Naive thymus-derived CD8-positive, alpha-beta T cell (primary cell): ENCODE measurements at regions not wholly inside any gene's neighbourhood (a gene's known extent, or its start where the extent isn't known, plus 50 kb on each side); places are given as distances from the start of the nearest gene placed in this dataset.
A peak's percentile ranks its signal among the peaks of the same experiment; 100 is the strongest.
"Not testable (repeated sequence)": the region's sequence is repeated elsewhere in the genome, so short reads cannot be mapped to it uniquely, and the experiment has no call there.

Experiments used
- ATAC-seq, 2 donors: fragments of 150-1000 bp; cut with Tn5 transposase in 1 of 2; sonication (Bioruptor Pico), chemical (Tn5 transposase) in 1 of 2; 1 replicate in 1 of 2; 2 replicates in 1 of 2; pipeline ENCODE4 v1.10.0; 2021; ENCODE audit warnings: mild to moderate bottlenecking in 2 of 2, moderate library complexity in 2 of 2
- POLR2A ChIA-PET: fragments of 350-600 bp; sonication (Branson Sonifier 250); formaldehyde crosslinking; loops from one replicate; lab custom pipeline; 2021; ENCODE audit warnings: antibody characterized with exemption; lab: Charles Lee
- DNase-seq, 10 donors: peaks; one replicate each; pipeline versions ENCODE4 v3.0.0 to v3.0.0-alpha.2; 2020 to 2022
- H3K27ac Mint-ChIP-seq, 10 donors: one replicate each; pipeline ENCODE4 v1.8.0; 2020 to 2022; ENCODE audit warnings: mild to moderate bottlenecking in 10 of 10, mixed read lengths in 10 of 10, moderate library complexity in 4 of 10, inconsistent platforms in 1 of 10
- H3K27me3 Mint-ChIP-seq, 5 donors: one replicate each; pipeline ENCODE4 v1.8.0; 2021 to 2022; ENCODE audit warnings: mixed read lengths in 5 of 5
- H3K36me3 Mint-ChIP-seq, 3 donors: one replicate each; pipeline ENCODE4 v1.8.0; 2020 to 2022; ENCODE audit warnings: mixed read lengths in 3 of 3, mild to moderate bottlenecking in 2 of 3, inconsistent platforms in 1 of 3
- H3K4me1 Mint-ChIP-seq, 4 donors: one replicate each; pipeline ENCODE4 v1.8.0; 2021 to 2022; ENCODE audit warnings: mixed read lengths in 4 of 4
- H3K4me3 Mint-ChIP-seq, 10 donors: one replicate each; pipeline ENCODE4 v1.8.0; 2020 to 2022; ENCODE audit warnings: mild to moderate bottlenecking in 10 of 10, mixed read lengths in 10 of 10, moderate library complexity in 6 of 10, inconsistent platforms in 1 of 10
- H3K9me3 Mint-ChIP-seq, 9 donors: one replicate each; pipeline ENCODE4 v1.8.0; 2020 to 2022; ENCODE audit warnings: mixed read lengths in 9 of 9, mild to moderate bottlenecking in 3 of 9, inconsistent platforms in 1 of 9, moderate library complexity in 1 of 9

DNA sequence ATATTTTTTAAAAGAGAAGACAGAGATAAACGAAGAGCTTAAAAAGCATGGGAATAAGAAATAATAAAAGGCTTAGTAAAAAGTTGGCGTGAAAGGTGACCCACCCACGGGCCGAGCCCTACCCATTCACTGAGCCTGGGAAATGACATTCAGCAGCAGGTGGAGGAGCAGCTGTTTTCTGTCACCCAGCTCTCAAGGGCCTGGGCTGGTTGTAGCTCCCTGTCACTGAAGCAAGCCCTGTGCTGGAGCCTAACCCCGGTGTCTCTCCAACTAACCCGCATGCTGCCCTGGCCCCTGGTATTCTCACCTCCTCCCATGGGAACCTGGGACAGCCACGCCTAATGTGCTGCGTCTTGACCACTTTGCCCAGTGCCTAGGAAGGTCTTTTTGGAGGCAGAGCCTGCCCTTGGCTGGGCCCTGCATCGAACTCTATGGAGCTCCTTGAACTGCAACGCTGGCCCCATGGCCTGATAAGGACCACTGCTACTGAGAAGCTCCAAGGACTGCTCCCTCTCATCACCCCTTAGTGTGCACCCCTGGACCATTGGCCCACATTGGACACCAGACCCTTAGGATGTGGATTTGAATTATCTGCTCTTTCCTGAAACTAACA lies 68.8 kb upstream of the IYD start:
- Mint-ChIP-seq H3K4me3 (no peak overlapping the region), H3K27me3 (peaks cover 2 to 17% (median 2%) of the 10 kb centered on the region in 5 donors), H3K9me3 (peaks cover 0 to 26% (median 10%) of the 10 kb centered on the region in 9 donors), H3K4me1 (no peaks in the 10 kb centered on the region), H3K36me3 (peaks cover 0 to 10% (median 3%) of the 10 kb centered on the region in 3 donors), H3K27ac (no peak overlapping the region)
- DNase-seq: no peak
- no peak for ATAC-seq
- POLR2A ChIA-PET: no interaction called here

DNA sequence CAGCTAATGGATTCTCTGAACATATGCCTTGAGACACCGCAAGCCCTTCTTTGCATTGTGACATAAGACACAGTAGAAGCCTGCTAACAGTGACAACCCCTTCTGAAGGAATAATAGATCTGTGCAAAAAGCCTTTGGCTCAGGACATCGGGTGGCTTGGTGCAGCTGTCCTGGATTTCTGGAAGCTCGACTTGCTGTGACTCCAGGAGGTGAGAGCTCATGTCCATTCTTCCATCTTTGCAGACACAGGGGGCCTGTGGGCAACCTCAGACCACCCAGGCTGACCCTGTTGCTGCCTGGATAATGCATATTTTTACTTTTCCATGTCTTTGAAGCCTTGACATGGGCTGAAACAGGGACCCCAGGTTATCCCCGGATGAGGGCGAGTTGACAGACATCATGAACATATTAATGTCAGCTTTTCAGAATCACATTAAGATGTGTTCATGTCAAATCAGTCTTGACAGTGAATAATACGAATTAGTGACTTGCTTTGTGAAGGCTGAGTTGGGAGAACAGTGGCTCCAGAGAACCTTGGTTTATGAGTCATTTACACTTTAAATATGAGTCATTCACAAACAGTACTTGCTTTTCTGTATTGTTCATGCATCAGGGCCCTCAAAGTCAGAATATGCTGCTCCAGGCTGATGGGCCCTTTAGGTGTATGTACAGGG lies 66.8 kb upstream of the IYD start:
- no peak overlapping the region for H3K4me3 Mint-ChIP-seq
- peaks cover 5 to 25% (median 6%) of the 10 kb centered on the region in 5 donors for H3K27me3 Mint-ChIP-seq
- ATAC-seq (no peak), DNase-seq (no peak)
- no peak overlapping the region for H3K27ac Mint-ChIP-seq
- no peaks in the 10 kb centered on the region for H3K4me1 Mint-ChIP-seq
- H3K36me3 Mint-ChIP-seq: peaks cover 0 to 10% (median 3%) of the 10 kb centered on the region in 3 donors
- POLR2A ChIA-PET: no interaction called here
- H3K9me3 Mint-ChIP-seq: peaks cover 0 to 13% (median 9%) of the 10 kb centered on the region in 9 donors

DNA sequence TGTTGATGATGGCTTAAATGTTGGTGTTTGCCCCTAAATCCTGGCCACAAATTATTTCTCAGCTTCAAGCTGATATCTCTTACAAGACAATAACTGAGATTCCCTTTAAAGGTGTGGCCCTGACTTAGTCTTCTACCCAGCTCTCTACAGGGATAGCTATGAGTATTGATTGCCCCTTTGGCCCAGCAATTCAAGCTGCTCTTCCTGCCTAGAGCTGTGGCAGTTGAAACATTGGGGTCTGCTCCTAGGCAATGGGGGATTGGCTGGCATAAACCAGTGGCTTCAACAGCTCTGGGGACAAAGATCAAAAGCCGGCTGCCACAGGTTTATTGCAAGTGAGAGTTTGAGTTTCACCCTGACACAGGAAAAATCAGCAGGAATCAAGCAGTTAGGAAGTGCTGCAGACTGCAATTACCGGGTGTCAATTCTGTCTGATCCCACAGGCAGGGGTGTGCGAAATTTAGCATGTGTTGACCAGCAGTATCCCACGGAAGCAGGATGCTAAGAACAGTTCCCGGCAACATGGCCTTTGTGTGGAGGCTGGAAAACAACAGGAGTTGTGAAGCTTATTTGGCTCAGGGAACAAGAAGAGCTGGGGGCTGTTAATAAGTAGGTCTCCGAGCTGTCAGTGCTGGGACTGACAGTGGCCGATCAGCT lies 66.2 kb upstream of the IYD start:
- no peak overlapping the region for H3K4me3 Mint-ChIP-seq
- no peaks in the 10 kb centered on the region for H3K4me1 Mint-ChIP-seq
- H3K9me3 Mint-ChIP-seq: peaks cover 0 to 8% (median 2%) of the 10 kb centered on the region in 9 donors
- POLR2A ChIA-PET: no interaction called here
- no peak for DNase-seq
- no peak overlapping the region for H3K27ac Mint-ChIP-seq
- H3K27me3 Mint-ChIP-seq: peaks cover 4 to 27% (median 8%) of the 10 kb centered on the region in 5 donors
- ATAC-seq: no peak
- peaks cover 0 to 6% (median 0%) of the 10 kb centered on the region in 3 donors for H3K36me3 Mint-ChIP-seq

DNA sequence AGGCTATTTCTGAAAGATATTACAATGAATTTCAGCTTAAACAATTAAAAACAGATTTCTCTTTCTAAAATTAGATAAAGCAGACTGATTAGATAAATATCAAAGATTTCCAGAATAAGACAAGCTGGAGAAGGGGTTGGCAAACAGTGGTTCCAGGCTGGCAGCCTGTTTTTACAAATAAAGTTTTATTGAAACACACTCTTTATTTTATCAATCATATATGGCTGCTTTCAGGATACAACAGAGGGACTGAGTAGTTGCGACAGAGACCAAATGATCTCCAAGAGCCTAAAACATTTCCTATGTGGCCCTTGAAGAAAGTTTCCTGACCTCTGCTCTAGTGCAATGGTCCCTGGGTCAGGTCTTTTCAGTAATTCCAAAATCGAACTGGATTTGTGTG lies 65.6 kb upstream of the IYD start:
- peaks cover 0 to 2% (median 0%) of the 10 kb centered on the region in 9 donors for H3K9me3 Mint-ChIP-seq
- no peaks in the 10 kb centered on the region for H3K4me1 Mint-ChIP-seq
- no peak for DNase-seq

DNA sequence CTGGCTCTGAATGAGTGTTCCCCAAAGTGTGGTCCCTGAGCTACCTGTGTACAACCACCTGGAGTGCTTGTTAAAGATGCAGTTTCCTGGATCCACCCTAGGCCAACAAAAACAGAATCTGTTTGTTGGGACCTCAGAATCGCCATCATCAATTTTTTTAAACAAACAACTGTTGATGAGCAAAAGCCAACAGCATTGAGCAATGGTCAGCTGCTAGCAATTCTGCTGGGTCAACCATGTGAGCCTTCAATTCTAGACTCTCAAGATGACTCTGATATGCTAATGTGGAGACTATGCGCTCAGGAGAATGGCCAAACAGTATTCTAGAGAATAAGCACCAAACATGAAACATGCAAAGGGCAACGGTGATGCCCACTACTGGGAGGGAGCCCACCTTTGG lies 64.4 kb upstream of the IYD start:
- Mint-ChIP-seq H3K4me1 (peaks cover 0 to 1% (median under 1%) of the 10 kb centered on the region in 4 donors), H3K9me3 (peaks cover 0 to 2% (median 0%) of the 10 kb centered on the region in 9 donors), H3K27me3 (peaks cover 9 to 32% (median 11%) of the 10 kb centered on the region in 5 donors), H3K4me3 (no peak overlapping the region), H3K27ac (no peak overlapping the region), H3K36me3 (no peaks in the 10 kb centered on the region)
- POLR2A ChIA-PET: no interaction called here
- no peak for ATAC-seq
- DNase-seq: no peak

More for the DNA sequence above, 65.6 kb upstream of the IYD start:
- no peaks in the 10 kb centered on the region for H3K36me3 Mint-ChIP-seq
- no peak for ATAC-seq
- POLR2A ChIA-PET: no interaction called here
- H3K27ac Mint-ChIP-seq: no peak overlapping the region
- H3K4me3 Mint-ChIP-seq: no peak overlapping the region
- H3K27me3 Mint-ChIP-seq: peaks cover 0 to 26% (median 7%) of the 10 kb centered on the region in 5 donors

DNA sequence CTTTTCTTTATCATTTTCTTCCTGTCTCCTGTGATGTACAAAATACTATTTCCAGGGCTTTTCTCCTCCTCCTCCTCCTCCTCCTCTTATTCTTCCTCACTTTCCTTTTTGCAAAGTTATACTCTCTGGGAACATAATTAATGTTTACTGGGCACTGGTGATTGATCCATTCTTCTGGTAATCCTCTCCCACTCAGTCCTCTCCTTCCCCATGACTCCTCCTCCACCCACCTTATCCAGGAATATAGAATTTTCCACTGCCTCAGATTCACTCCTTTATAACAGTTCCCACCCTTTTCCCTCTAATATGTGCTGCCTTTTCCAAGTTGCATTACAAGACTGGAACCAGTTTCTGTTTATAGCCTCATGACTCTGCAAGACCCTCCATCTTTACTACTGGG lies 62.5 kb upstream of the IYD start:
- Mint-ChIP-seq H3K27me3 (peaks cover 12 to 34% (median 15%) of the 10 kb centered on the region in 5 donors), H3K4me1 (peaks cover 0 to 12% (median 5%) of the 10 kb centered on the region in 4 donors), H3K9me3 (no peaks in the 10 kb centered on the region), H3K27ac (no peak overlapping the region), H3K36me3 (no peaks in the 10 kb centered on the region), H3K4me3 (no peak overlapping the region)
- POLR2A ChIA-PET: no interaction called here
- DNase-seq: no peak
- no peak for ATAC-seq

DNA sequence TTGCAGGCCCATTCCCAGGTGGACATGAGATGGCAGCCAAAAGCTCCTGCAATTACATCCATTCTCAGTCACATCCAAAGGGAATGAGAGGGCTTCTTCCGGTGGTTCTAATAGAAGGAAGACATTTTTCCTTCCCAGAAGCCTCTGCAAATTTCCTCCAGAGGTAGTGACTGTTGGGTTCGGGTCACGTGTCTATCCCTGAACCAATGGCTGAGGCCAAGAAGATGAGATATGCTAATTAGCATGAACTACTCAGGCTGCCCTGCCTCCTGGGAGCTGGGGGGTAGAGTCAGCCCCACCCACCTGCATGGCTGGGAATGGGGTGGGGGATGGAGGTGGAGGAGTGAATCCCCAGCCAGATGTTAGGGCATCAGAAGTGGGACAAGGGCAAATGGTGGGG lies 61.3 kb upstream of the IYD start:
- DNase-seq (no peak), ATAC-seq (no peak)
- H3K4me3 Mint-ChIP-seq: no peak overlapping the region
- POLR2A ChIA-PET: no interaction called here
- no peak overlapping the region for H3K27ac Mint-ChIP-seq
- H3K4me1 Mint-ChIP-seq: peaks cover 0 to 12% (median 6%) of the 10 kb centered on the region in 4 donors
- H3K36me3 Mint-ChIP-seq: no peaks in the 10 kb centered on the region
- peaks cover 12 to 34% (median 15%) of the 10 kb centered on the region in 5 donors for H3K27me3 Mint-ChIP-seq
- H3K9me3 Mint-ChIP-seq: peaks cover 0 to 2% (median 0%) of the 10 kb centered on the region in 9 donors

DNA sequence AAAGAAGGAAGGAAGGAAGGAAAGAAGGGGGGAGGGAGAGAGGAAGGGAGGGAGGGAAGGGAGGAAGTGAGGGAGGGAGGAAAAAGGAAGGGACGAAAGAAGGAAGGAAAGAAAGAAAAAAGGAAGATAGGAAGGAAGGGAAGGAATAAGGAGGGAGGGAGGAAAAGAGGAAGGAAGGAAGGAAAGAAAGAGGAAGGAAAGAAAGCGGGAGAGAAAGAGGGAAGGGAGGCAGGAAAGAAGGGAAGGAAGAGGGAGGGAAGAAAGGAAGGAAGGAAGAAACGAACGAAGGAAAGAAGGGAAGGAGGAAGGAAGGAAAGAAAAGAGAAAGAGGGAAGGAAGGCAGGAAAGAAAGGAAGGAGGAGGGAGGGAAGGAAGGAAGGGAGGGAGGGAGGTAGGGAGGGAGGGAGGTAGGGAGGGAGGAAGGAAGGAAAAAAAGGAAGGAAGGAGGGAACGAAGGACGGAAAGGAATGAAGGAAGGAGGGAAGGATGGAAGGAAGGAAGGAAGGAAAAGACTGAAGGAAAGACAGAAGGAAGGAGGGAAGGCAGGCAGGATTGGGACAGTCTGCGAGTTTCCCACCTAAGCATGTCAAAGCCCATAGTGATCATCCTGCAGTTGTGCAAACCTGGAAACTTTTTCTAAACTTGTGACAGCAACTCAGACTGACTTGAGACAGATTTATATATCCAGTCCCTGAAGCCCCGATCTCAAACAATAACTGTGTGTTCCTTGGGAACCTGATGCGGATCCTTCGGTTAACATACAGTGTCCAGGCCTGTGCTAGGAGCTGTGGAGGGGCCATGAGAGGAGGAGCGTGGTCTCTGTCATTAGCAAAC lies 59.8 kb upstream of the IYD start:
- peaks cover 13 to 46% (median 21%) of the 10 kb centered on the region in 5 donors for H3K27me3 Mint-ChIP-seq
- no peaks in the 10 kb centered on the region for H3K36me3 Mint-ChIP-seq
- H3K4me3 Mint-ChIP-seq: no peak overlapping the region
- ATAC-seq (no peak), DNase-seq (no peak)
- POLR2A ChIA-PET: no interaction called here
- H3K27ac Mint-ChIP-seq: peak overlapping the region in 1 of 10 donors; percentile 12
- H3K9me3 Mint-ChIP-seq: peaks cover 0 to 2% (median 0%) of the 10 kb centered on the region in 9 donors
- H3K4me1 Mint-ChIP-seq: peaks cover 0 to 12% (median 6%) of the 10 kb centered on the region in 4 donors

DNA sequence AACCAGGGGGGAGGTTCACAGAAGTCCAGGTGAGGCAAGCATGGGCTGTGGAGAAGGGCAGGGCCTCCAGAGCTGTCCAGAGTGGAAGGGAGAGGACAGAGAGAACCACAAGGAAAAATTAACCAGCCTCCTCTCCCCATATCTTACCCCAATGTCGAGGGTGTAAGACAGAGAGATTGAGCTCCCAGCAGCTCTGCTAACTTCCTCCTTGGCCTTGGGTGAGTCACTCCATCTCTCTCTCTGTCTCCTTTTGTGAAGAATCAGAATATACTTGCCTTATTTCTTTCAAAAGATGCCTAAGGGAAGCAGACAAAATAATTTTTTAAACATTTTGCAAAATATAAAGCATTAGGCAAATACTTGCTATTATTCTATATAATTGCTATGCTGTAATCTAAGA lies 58.3 kb upstream of the IYD start:
- ATAC-seq: no peak
- peak in 1 of 10 donors; percentile 0 for DNase-seq
- peaks cover 13 to 55% (median 24%) of the 10 kb centered on the region in 5 donors for H3K27me3 Mint-ChIP-seq
- H3K36me3 Mint-ChIP-seq: no peaks in the 10 kb centered on the region
- H3K9me3 Mint-ChIP-seq: peaks cover 0 to 2% (median 0%) of the 10 kb centered on the region in 9 donors
- POLR2A ChIA-PET: no interaction called here
- peak overlapping the region in 4 of 10 donors; percentile 35 to 75 (median 54) for H3K27ac Mint-ChIP-seq
- peak overlapping the region in 2 of 10 donors; percentile 1 to 28 for H3K4me3 Mint-ChIP-seq
- H3K4me1 Mint-ChIP-seq: peaks cover 0 to 12% (median 6%) of the 10 kb centered on the region in 4 donors

DNA sequence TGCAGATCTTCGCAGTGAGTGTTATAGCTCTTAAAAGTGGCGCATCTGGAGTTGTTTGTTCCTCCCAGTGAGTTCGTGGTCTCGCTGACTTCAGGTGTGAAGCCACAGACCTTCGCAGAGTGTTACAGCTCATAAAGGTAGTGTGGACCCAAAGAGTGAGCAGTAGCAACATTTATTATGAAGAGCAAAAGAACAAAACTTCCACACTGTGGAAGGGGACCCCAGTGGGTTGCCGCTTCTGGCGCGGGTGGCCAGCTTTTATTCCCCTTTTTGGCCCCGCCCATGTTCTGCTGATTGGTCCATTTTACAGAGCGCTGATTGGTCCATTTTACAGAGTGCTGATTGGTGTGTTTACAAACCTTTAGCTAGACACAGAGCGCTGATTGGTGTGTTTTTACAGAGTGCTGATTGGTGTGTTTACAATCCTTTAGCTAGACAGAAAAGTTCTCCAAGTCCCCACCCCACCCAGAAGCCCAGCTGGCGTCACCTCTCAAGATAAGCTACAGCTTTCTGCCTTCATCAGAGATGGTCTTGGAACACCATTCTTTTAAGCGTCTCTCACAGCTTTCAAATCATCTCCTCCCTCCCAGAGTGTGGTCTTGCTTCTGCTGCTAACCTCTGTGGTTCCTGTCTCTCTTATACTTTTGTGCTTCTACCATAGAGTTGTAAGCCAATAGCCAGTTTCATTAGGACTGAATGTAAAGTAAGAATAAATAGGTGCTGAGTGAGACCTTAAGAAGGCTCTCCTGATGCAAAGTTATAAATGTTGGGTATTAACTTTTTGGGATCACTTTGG lies 57.5 kb upstream of the IYD start:
- POLR2A ChIA-PET, H3K36me3 Mint-ChIP-seq, ATAC-seq, H3K9me3 Mint-ChIP-seq: not testable (repeated sequence)
- peaks cover 11 to 57% (median 23%) of the 10 kb centered on the region in 5 donors for H3K27me3 Mint-ChIP-seq
- peak overlapping the region in 3 of 10 donors; percentile 51 to 78 (median 75) for H3K27ac Mint-ChIP-seq
- H3K4me3 Mint-ChIP-seq: peak overlapping the region in 1 of 10 donors; percentile 75
- DNase-seq: peak in 2 of 10 donors; percentile 5 to 32
- H3K4me1 Mint-ChIP-seq: peaks cover 0 to 12% (median 6%) of the 10 kb centered on the region in 4 donors

DNA sequence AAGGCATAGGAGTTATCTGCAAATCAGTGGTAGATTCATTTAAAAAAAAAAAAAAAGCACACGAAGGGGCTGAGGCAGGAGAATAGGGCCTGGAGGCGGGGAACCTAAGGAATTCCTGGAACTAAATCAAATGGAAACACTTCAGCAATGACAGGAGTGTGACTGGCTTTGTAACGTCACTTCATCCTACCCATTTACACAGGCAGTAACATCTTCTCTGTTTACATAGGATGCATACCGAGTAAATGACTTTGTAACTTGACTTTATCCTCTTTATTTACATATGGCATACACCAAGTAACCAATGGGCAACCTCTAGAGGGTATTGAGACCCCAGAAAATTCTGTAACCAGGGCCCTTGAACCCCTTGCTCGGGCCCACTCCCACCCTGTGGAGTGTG lies 56.4 kb upstream of the IYD start:
- DNase-seq (no peak), ATAC-seq (no peak)
- POLR2A ChIA-PET: no interaction called here
- Mint-ChIP-seq H3K27ac (no peak overlapping the region), H3K4me3 (no peak overlapping the region), H3K9me3 (peaks cover 0 to 2% (median 0%) of the 10 kb centered on the region in 9 donors), H3K36me3 (no peaks in the 10 kb centered on the region), H3K27me3 (peaks cover 7 to 52% (median 19%) of the 10 kb centered on the region in 5 donors), H3K4me1 (peaks cover 0 to 12% (median 6%) of the 10 kb centered on the region in 4 donors)
